Tibial artery (tissue), 4 donors: ENCODE measurements at regions not wholly inside any gene's neighbourhood (a gene's known extent, or its start where the extent isn't known, plus 50 kb on each side); places are given as distances from the start of the nearest gene placed in this dataset.
"Not testable (repeated sequence)": the region's sequence is repeated elsewhere in the genome, so short reads cannot be mapped to it uniquely, and the experiment has no call there.

Source experiments
- DNase-seq, 2 donors: peaks; one replicate each; pipeline ENCODE4 v3.0.0-alpha.2; 2019
- H3K27ac ChIP-seq, 2 donors: fragments of 200-600 bp; sonication (generic) in 1 of 2; 1 replicate in 1 of 2; 2 replicates in 1 of 2; pipeline ENCODE4 v1.5.1; 2018 to 2019; ENCODE audit warnings: mild to moderate bottlenecking in 1 of 2
- H3K27me3 ChIP-seq, 2 donors: fragments of 200-600 bp; sonication (generic) in 1 of 2; one replicate each; pipeline versions ENCODE4 v1.5.1 to v1.6.0; 2016 to 2019
- H3K36me3 ChIP-seq, 3 donors: fragments of 200-600 bp; sonication (generic) in 2 of 3; one replicate each; pipeline ENCODE4 v1.5.1; 2016 to 2019; ENCODE audit warnings: mild to moderate bottlenecking in 2 of 3
- H3K4me1 ChIP-seq, 4 donors: fragments of 200-600 bp; sonication (generic) in 2 of 4; 1 replicate in 3 of 4; 2 replicates in 1 of 4; pipeline ENCODE4 v1.5.1; 2016 to 2019
- H3K4me3 ChIP-seq, 2 donors: fragments of 200-600 bp; sonication (generic) in 1 of 2; 1 replicate in 1 of 2; 2 replicates in 1 of 2; pipeline ENCODE4 v1.5.1; 2018 to 2019; ENCODE audit warnings: mild to moderate bottlenecking in 2 of 2
- H3K9me3 ChIP-seq, 3 donors: fragments of 200-600 bp; sonication (generic) in 1 of 3; one replicate each; pipeline ENCODE4 v1.5.1; 2016 to 2019
- CTCF ChIP-seq, 2 experiments: fragments of 200-600 bp in 1 of 2; fragments of 450-650 bp in 1 of 2; IDR thresholded peaks; one replicate each; pipeline ENCODE4 v1.5.1; 2017 to 2019; ENCODE audit warnings: antibody characterized with exemption in 2 of 2, mild to moderate bottlenecking in 1 of 2, moderate library complexity in 1 of 2
- intact Hi-C: fragments of 100-400 bp; cut with DNase I; formaldehyde crosslinking; loops from one replicate; pipeline ENCODE4 v1.15.0; 2023; ENCODE audit warnings: low total_unique reads

DNA sequence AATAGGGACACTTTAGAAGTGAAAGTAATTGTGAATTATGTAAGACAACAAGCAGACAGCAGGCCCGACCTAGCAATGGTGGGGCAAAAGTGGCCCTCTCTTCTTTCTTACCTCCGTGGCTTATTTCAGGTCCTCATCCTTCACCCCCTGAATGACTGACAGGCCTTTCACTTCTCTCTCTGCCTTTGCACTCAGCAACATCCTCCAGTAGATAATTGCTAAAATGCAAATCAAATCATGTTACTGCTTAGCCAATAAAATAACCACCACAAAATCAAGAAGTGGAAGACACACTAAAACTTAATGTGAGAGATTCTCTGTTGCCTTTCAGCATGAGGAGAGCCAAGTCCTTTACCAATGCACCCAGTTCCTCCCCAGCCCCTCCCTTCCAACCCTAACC lies 274.6 kb upstream of the ZNF32 start:
- intact Hi-C loops = no loop called here
- Histone ChIP-seq H3K9me3 (no peaks in the 10 kb centered on the region), H3K4me1 (no peaks in the 10 kb centered on the region), H3K36me3 (no peaks in the 10 kb centered on the region), H3K27ac (no peak overlapping the region), H3K27me3 (no peaks in the 10 kb centered on the region), H3K4me3 (no peak overlapping the region)
- no peak for DNase-seq
- no peak for TF ChIP-seq CTCF (IDR thresholded peaks at IDR 0.05)

GRCh38 chr10:43922335-43923280 lies 273.9 kb upstream of the ZNF32 start:
- intact Hi-C loops = no loop called here
- DNase-seq = no peak
- Histone ChIP-seq H3K4me1 (no peaks in the 10 kb centered on the region), H3K36me3 (no peaks in the 10 kb centered on the region), H3K9me3 (no peaks in the 10 kb centered on the region), H3K27me3 (no peaks in the 10 kb centered on the region), H3K27ac (no peak overlapping the region), H3K4me3 (no peak overlapping the region)
- TF ChIP-seq CTCF (IDR thresholded peaks at IDR 0.05) = peak in 1 of 2 experiments; percentile 10

- Histone ChIP-seq H3K27me3 (no peaks in the 10 kb centered on the region), H3K4me1 (no peaks in the 10 kb centered on the region), H3K4me3 (no peak overlapping the region), H3K27ac (no peak overlapping the region), H3K36me3 (no peaks in the 10 kb centered on the region), H3K9me3 (no peaks in the 10 kb centered on the region)
- intact Hi-C loops = no loop called here
- TF ChIP-seq CTCF (IDR thresholded peaks at IDR 0.05) = no peak
- DNase-seq = no peak
Measured at GRCh38 chr10:43921881-43922280, 273.2 kb upstream of the ZNF32 start.

GRCh38 chr10:43921478-43921877 lies 272.8 kb upstream of the ZNF32 start:
- Histone ChIP-seq H3K27ac (no peak overlapping the region), H3K27me3 (no peaks in the 10 kb centered on the region), H3K9me3 (no peaks in the 10 kb centered on the region), H3K4me1 (no peaks in the 10 kb centered on the region), H3K36me3 (no peaks in the 10 kb centered on the region), H3K4me3 (no peak overlapping the region)
- TF ChIP-seq CTCF (IDR thresholded peaks at IDR 0.05) = no peak
- intact Hi-C loops = no loop called here
- DNase-seq = no peak

DNA sequence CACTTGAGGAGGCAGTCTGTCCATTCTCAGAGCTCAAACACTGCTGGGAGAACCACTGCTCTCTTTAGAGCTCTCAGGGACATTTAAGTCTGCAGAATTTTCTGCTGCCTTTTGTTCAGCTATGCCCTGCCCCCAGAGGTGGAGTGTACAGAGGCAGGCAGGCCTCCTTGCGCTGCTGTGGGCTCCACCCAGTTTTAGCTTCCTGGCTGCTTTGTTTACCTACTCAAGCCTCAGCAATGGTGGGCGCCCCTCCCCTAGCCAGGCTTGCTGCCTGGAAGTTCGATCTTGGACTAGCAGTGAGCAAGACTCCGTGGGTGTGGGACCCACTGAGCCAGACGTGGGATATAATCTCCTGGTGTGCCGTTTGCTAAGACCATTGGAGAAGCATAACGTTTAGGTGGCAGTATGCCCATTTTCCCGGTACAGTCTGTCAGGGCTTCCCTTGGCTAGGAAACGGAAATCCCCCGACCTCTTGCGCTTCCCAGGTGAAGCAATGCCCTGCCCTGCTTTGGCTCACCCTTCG lies 271.6 kb upstream of the ZNF32 start:
- H3K9me3 ChIP-seq, H3K4me1 ChIP-seq, H3K4me3 ChIP-seq, intact Hi-C loops, H3K36me3 ChIP-seq, H3K27me3 ChIP-seq, H3K27ac ChIP-seq, DNase-seq: not testable (repeated sequence)

GRCh38 chr10:43913676-43914235 lies 265.1 kb upstream of the ZNF32 start:
- Histone ChIP-seq H3K9me3 (no peaks in the 10 kb centered on the region), H3K4me3 (no peak overlapping the region), H3K36me3 (no peaks in the 10 kb centered on the region), H3K27me3 (no peaks in the 10 kb centered on the region), H3K27ac (no peak overlapping the region), H3K4me1 (peaks cover 0 to 35% (median 14%) of the 10 kb centered on the region in 4 donors)
- no peak for DNase-seq
- intact Hi-C loops = no loop called here
- no peak for TF ChIP-seq CTCF (IDR thresholded peaks at IDR 0.05)
